ENCODE measurements at regions not wholly inside any gene's neighbourhood (a gene's known extent, or its start where the extent isn't known, plus 50 kb on each side); places are given as distances from the start of the nearest gene placed in this dataset.

GRCh38 chr12:124429535-124429934 is 134.6 kb downstream of the RFLNA start:
- ChIA-PET CTCF (no interaction called here), POLR2A (no interaction called here)
- no peak for DNase-seq (ENCODE audit: extremely low spot score)
- TF ChIP-seq FOXK2 (IDR thresholded peaks at IDR 0.05) (no peak), LEF1 (IDR thresholded peaks at IDR 0.05; ENCODE audit: borderline replicate concordance) (no peak), FOXM1 (IDR thresholded peaks at IDR 0.05; ENCODE audit: borderline replicate concordance) (no peak), L3MBTL2 (conservative IDR thresholded peaks at IDR 0.05) (no peak), ELF4 (IDR thresholded peaks at IDR 0.05) (no peak), SP1 (IDR thresholded peaks at IDR 0.05) (no peak), ARNT (IDR thresholded peaks at IDR 0.05) (no peak), NFRKB (IDR thresholded peaks at IDR 0.05) (no peak), TARDBP (IDR thresholded peaks at IDR 0.05) (no peak), ZNF384 (IDR thresholded peaks at IDR 0.05) (no peak), HDGF (IDR thresholded peaks at IDR 0.05; ENCODE audit: borderline replicate concordance) (no peak), BHLHE40 (IDR thresholded peaks at IDR 0.05; ENCODE audit: borderline replicate concordance) (no peak), CTBP1 (IDR thresholded peaks at IDR 0.05; ENCODE audit: borderline replicate concordance) (no peak), FOXA1 (IDR thresholded peaks at IDR 0.05) (no peak), SUZ12 (IDR thresholded peaks at IDR 0.05) (no peak)
- TF ChIP-seq, protein P1, sequence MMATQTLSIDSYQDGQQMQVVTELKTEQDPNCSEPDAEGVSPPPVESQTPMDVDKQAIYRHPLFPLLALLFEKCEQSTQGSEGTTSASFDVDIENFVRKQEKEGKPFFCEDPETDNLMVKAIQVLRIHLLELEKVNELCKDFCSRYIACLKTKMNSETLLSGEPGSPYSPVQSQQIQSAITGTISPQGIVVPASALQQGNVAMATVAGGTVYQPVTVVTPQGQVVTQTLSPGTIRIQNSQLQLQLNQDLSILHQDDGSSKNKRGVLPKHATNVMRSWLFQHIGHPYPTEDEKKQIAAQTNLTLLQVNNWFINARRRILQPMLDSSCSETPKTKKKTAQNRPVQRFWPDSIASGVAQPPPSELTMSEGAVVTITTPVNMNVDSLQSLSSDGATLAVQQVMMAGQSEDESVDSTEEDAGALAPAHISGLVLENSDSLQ (IDR thresholded peaks at IDR 0.05), result no peak

DNA sequence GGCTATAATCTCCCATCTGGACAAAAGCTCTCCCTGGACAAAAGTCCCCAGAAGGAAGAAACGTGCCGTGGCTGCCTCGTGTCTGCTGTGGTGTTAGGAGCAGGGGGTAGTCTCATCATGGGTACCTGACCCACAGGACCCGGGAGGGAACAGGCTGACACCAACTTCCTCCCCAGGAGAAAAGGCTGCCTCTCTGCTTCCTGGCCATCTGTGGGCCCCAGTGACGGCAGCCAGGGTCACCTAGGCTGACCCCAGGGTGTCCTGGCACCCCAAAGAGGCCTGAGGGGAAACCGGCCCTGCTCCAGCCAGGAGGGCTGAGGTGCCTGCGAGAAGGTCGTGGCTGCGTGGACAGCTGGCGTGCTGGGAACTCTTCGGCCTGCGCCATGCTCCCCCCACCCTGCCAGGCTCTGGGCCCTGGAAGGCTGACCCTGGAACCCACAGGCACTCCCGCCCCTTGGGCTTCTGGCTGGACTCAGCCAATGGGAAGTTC is 133.9 kb downstream of the RFLNA start:
- DNase-seq (ENCODE audit: extremely low spot score), result no peak
- ChIA-PET CTCF (no interaction called here), POLR2A (no interaction called here)
- TF ChIP-seq ELF4 (IDR thresholded peaks at IDR 0.05) (no peak), LEF1 (IDR thresholded peaks at IDR 0.05; ENCODE audit: borderline replicate concordance) (no peak), SUZ12 (IDR thresholded peaks at IDR 0.05) (no peak), HDGF (IDR thresholded peaks at IDR 0.05; ENCODE audit: borderline replicate concordance) (no peak), BHLHE40 (IDR thresholded peaks at IDR 0.05; ENCODE audit: borderline replicate concordance) (no peak), FOXK2 (IDR thresholded peaks at IDR 0.05) (no peak)

DNA sequence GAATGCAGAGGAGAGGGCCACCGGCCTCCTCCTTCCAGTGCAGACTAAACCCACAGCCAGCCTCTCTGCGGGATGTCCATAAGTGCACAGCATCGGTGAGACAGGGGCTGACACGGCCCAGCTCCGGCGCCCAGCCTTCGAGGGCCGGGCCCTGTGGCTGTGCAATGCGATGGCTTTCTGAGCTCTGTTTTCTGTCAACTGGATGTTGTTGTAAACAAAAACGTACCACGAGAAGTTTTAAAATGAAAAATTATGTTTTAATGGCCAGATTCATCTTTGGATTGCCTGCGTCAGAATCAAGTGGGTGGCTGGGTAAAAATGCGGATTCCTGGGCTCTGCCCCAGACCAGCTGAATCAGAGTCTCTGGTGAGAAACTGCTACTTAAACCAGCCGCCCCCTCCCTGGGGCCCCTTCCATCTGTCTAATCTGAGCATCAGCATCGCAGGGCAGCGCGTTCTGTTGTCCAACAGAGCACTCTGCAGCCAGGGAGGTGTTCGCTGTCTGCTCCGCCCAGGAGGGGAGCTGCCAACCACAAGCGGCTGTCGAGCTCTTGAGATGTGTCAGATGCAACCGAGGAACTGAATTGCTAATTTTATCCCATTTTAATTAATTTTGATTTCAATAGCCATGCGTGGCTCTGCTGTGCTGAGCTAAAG is 133.4 kb downstream of the RFLNA start:
- CTCF ChIA-PET, result no interaction called here
- POLR2A ChIA-PET, result no interaction called here
- DNase-seq (ENCODE audit: extremely low spot score), result no peak

GRCh38 chr12:124426594-124427555 is 132.0 kb downstream of the RFLNA start:
- ChIA-PET POLR2A (no interaction called here), CTCF (no interaction called here)
- TF ChIP-seq ARNT (IDR thresholded peaks at IDR 0.05) (no peak), L3MBTL2 (conservative IDR thresholded peaks at IDR 0.05) (no peak), FOXK2 (IDR thresholded peaks at IDR 0.05) (no peak), LEF1 (IDR thresholded peaks at IDR 0.05; ENCODE audit: borderline replicate concordance) (no peak), SP1 (IDR thresholded peaks at IDR 0.05) (no peak), FOXM1 (IDR thresholded peaks at IDR 0.05; ENCODE audit: borderline replicate concordance) (no peak), ZNF384 (IDR thresholded peaks at IDR 0.05) (no peak), TARDBP (IDR thresholded peaks at IDR 0.05) (no peak), ELF4 (IDR thresholded peaks at IDR 0.05) (no peak)
- no peak for DNase-seq (ENCODE audit: extremely low spot score)

More for the DNA sequence above, 133.4 kb downstream of the RFLNA start:
- no peak for TF ChIP-seq FOXM1 (IDR thresholded peaks at IDR 0.05; ENCODE audit: borderline replicate concordance)
- TF ChIP-seq NFRKB (IDR thresholded peaks at IDR 0.05), result no peak
- TF ChIP-seq BHLHE40 (IDR thresholded peaks at IDR 0.05; ENCODE audit: borderline replicate concordance), result no peak
- no peak for TF ChIP-seq FOXA1 (IDR thresholded peaks at IDR 0.05)
- no peak for TF ChIP-seq HDGF (IDR thresholded peaks at IDR 0.05; ENCODE audit: borderline replicate concordance)
- no peak for TF ChIP-seq LEF1 (IDR thresholded peaks at IDR 0.05; ENCODE audit: borderline replicate concordance)
- TF ChIP-seq SP1 (IDR thresholded peaks at IDR 0.05), result no peak
- TF ChIP-seq CTBP1 (IDR thresholded peaks at IDR 0.05; ENCODE audit: borderline replicate concordance), result no peak
- no peak for TF ChIP-seq ARNT (IDR thresholded peaks at IDR 0.05)
- TF ChIP-seq L3MBTL2 (conservative IDR thresholded peaks at IDR 0.05), result no peak
- no peak for TF ChIP-seq ELF4 (IDR thresholded peaks at IDR 0.05)
- TF ChIP-seq FOXK2 (IDR thresholded peaks at IDR 0.05), result no peak
- TF ChIP-seq SUZ12 (IDR thresholded peaks at IDR 0.05), result no peak
- TF ChIP-seq TARDBP (IDR thresholded peaks at IDR 0.05), result no peak
- TF ChIP-seq ZNF384 (IDR thresholded peaks at IDR 0.05), result no peak
- TF ChIP-seq, protein P1 (IDR thresholded peaks at IDR 0.05), result no peak

DNA sequence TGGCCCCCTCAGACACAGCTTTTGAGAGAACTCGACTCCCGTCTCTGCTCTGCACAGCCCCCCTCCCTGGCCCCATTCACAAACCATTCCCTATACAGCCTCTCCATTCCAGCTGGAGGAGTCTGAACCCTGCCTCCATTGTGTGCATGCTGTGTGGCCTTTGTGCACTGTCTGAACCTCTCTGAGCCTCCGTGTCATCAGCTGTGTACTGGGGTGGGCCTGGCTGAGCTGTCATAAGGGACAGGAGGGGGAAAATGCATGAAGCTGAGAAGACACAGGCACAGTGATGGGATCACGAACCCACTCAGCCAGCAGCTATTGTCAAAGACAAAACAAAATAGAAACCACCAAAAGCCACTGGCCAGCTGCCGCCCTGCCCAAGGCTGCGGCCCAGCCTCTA is 130.8 kb downstream of the RFLNA start:
- no peak for TF ChIP-seq L3MBTL2 (conservative IDR thresholded peaks at IDR 0.05)
- ChIA-PET POLR2A (no interaction called here), CTCF (no interaction called here)
- DNase-seq (ENCODE audit: extremely low spot score), result no peak

GRCh38 chr12:124424516-124424905 is 129.6 kb downstream of the RFLNA start:
- no peak for DNase-seq (ENCODE audit: extremely low spot score)
- TF ChIP-seq SP1 (IDR thresholded peaks at IDR 0.05) (no peak), ELF4 (IDR thresholded peaks at IDR 0.05) (no peak), SUZ12 (IDR thresholded peaks at IDR 0.05) (no peak), TARDBP (IDR thresholded peaks at IDR 0.05) (no peak), FOXK2 (IDR thresholded peaks at IDR 0.05) (no peak)
- POLR2A ChIA-PET, result no interaction called here
- CTCF ChIA-PET, result no interaction called here
